ENCODE measurements at regions not wholly inside any gene's neighbourhood (a gene's known extent, or its start where the extent isn't known, plus 50 kb on each side); places are given as distances from the start of the nearest gene placed in this dataset.

DNA sequence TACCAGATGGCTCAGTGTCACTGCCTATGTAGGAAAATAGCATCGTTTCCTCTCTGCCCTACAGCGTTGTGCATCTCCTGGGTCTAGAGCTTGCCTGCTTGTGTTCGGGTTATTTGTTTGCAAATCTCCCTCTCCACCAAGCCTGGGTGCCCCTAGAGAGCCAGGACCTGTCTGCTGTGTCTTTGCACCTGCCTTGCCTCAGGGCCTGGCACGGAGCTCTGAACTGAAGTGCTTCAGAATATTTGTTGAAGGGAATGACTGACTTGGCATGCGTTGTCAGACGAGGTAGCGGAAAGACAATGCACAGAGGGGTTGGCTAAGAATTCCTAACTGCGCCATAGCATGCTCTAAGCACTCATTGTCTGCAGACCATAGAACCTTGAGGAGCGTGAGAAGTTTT lies 263.4 kb downstream of the FGF9 start:
- TF ChIP-seq CTCF (conservative IDR thresholded peaks at IDR 0.05; ENCODE audit: low read depth, low read length) (no peak), EZH2 (IDR thresholded peaks at IDR 0.05; ENCODE audit: low read length, unreplicated experiment) (no peak), EZH2phosphoT487 (IDR thresholded peaks at IDR 0.05; ENCODE audit: borderline replicate concordance, low read length) (no peak)
